Fibroblast of gingiva (primary cell): ENCODE measurements at regions not wholly inside any gene's neighbourhood (a gene's known extent, or its start where the extent isn't known, plus 50 kb on each side); places are given as distances from the start of the nearest gene placed in this dataset.
"Not testable (repeated sequence)": the region's sequence is repeated elsewhere in the genome, so short reads cannot be mapped to it uniquely, and the experiment has no call there.

ENCODE experiments used
- DNase-seq: peaks from one replicate; pipeline ENCODE4 v3.0.0-alpha.2; 2011; ENCODE audit warnings: low read depth

DNA sequence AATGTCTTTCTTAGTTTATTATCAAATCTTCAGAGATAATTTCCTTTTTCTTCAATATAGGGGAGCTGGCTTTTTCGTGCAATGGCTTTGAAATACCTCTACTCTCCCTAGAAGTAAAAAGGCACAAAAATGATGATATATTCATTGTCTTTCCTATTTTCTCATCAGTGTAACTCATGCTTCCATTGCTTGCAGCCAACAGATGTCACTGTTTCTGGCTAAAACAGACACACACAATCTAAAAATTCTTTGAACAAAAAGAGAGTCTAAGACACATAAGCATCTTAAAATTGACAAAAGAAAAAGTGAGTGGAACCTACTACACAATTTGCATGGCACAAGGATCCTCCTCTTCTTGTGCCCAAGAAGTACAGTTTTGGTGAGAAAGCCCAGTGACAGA is 448.7 kb upstream of the VRK2 start:
- no peak for DNase-seq

DNA sequence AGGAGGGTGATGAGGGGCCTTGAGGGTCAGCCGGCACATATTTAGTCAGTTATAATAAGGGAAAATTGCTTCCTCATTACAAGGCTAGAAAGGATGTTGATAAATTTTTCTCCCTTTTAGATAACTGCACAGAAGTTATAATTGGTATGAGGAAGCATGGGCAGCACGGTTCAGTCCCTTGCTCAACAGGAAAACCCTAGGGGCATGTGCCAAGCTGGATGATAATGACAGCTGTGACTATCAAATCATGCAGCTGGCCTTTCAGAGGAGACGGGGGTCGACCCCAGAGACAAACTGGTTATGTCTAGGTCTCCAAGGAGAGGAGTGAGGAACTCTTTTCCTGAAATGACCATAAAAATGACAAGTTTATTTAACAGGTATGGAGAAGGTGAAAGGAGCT is 448.1 kb upstream of the VRK2 start:
- DNase-seq, result no peak

- DNase-seq, result no peak
Measured at GRCh38 chr2:57602733-57603132, 443.9 kb upstream of the VRK2 start.

- no peak for DNase-seq
Measured at GRCh38 chr2:57614988-57615387, 431.6 kb upstream of the VRK2 start.

- no peak for DNase-seq
Measured at GRCh38 chr2:57615855-57616556, 430.6 kb upstream of the VRK2 start.

DNA sequence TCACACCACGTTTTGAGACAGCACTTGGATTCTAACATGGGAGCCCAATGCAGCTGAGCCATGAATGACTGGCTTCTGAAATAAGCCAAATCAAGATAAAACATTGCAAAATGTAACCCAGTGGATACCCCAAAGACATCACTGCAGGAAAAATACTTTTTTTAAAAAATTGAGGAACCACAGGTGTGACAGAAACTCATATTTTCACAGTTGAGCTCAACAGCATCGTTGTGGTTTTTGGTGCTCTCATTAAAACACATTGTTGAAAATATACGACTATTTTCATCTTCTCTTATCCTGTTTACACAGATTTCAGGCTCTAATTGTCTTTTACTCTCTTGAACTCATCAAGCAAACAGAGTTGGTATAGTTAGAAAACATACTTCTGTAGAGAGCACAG is 429.3 kb upstream of the VRK2 start:
- DNase-seq, result no peak

DNA sequence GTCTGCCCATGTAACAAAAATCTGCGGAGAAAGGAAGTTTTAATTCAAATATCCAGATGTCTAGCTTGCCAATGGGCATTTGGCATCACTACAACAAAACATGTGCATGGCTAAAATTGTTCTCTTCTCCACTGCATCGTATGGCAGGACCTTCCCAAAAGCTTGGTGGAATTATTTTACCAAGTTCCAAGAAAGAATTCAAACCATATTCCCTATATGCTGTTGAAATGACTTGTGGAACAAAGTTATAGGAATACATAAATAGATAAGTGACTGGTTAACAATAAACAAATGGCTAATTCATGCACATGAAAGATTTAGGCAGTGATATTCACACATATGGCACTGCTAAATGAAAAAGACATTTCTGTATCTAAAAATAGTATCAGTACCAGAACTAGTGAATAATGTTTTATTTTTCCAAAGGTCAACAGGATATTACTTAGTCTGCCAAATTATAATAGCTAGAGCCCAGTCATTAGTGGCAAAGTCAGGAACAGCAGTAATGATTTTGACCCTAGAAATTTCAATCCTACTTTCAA is 425.4 kb upstream of the VRK2 start:
- DNase-seq, result no peak

GRCh38 chr2:57622009-57622408 is 424.6 kb upstream of the VRK2 start:
- no peak for DNase-seq

DNA sequence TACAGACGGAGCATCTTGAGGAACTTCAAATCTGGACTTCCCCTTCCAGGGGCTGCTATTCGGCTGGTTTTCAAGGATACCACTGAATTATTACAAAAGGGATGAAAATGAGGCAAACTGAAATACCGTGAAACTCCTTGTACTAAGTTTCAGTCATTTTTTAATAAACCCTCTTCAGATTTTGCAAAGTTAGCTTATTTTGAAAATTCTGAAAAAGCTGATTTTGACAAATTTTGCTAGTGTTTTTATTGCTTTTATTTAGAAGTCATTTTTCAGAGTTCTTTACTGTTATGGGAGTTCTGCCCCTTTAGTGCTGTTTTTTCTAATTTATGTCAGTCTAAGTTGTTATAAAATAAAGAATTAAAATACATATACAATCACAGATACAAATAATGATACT is 390.4 kb upstream of the VRK2 start:
- no peak for DNase-seq

DNA sequence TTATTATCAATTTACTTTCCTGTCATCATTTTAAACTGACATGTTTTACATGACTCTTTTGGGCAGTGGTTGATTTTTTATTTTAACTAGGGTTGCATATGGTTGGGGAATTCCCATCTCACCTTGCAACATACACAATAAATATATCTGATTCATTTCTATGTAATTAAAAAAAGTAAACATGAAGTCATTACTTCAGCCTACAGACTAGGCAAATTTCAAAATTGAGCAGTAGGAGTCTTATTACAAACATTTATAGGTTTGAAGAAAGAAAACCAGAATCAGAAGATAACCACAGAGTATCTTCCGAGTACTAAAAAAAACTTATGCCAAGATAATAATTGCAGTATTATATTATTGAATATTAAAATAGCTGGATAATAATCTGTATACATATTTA is 377.0 kb upstream of the VRK2 start:
- no peak for DNase-seq

- no peak for DNase-seq
Measured at GRCh38 chr2:57674025-57674424, 372.6 kb upstream of the VRK2 start.

DNA sequence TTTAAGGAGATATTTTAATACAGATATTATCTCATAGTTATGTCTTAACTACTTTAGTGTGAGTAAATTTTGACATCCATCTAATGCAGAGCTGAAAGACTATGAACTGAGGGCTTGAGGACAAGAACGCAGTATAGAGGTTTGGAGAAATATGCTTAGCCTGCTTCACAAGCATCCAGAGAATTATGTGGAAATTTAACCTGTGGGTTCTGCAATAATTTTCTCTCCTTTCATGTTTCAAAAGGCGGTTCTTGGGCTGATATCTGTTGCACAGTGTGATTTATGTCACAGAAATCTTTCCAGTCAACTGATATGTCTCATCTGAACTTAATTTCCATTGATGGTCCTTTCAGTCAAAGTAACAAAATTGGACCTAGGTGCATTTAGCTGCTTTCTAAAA is 371.9 kb upstream of the VRK2 start:
- no peak for DNase-seq

- no peak for DNase-seq
Measured at GRCh38 chr2:57677296-57677695, 369.3 kb upstream of the VRK2 start.

DNA sequence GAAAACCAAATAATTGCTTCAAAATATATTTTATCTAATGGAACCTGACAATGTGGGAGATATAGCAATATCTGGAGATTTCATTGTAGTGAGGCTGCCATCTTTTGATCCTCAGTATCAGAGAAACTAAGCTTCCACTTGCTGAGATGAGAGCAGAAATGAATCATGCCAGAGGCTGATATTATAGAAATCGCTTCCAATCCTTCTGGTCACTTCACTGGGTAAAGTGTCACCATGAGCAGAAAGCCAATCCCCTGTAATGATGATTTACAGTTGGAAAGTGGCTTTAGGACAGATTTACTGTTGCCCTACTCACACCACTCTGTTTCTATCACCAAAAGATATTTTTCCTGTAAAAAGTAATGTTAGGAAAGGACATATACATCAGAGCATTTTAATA is 365.0 kb upstream of the VRK2 start:
- DNase-seq, result no peak

DNA sequence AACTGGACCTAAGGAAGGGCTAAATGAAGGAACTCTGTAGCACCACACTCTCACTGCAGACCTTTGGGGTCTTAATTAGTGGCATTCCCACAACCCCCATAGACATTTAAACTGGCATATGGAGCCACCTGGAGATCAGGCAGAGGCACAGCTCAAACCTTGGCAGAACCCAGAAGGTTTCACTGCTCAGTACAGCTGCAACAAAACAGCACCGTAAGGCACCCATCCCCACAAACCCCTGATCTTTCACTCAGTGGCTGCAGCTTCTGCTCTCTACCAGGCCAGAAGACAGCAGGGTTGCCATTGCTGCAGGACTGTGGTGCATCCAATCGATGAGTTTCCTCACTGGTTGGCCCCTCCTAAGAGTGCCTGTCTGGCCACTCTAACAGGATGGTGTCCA is 361.6 kb upstream of the VRK2 start:
- DNase-seq, result no peak

DNA sequence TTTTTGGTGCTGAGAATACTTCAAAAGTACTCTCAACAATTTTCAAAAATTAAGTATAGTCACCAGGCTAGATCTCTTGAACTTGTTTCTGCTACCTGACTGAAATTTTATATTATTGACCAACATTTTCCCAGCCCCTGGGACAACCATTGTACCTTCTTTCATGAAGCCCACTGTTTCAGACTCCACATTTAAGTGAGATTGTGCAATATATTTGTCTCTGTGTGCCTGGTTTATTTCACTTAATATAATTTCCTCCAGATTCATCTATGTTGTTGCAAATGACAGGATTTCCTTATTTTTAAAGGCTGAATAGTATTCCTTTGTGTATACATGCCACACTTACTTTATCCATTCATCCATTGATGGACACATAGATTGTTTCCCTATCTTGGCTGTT is 354.2 kb upstream of the VRK2 start:
- no peak for DNase-seq

- no peak for DNase-seq
Measured at GRCh38 chr2:57693177-57693576, 353.4 kb upstream of the VRK2 start.

DNA sequence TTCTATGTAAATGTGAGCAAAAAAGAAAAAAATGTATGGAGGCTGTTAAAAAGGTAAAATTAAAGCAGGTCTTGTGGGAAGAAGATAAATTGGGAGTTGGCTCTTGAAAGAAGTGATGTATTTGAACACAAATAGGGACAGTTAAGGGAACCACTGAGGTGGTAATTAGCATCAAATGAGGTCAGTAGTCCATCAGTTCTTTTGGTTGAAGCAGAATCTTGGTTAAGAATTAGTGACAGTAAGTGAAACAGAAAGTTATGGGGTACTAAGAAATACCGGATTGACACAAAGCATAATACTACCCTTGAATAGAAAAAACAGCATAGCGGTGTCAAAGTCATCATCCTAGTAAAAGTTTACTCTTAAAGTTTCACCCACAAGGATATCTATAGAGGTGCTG is 352.6 kb upstream of the VRK2 start:
- DNase-seq, result no peak

DNA sequence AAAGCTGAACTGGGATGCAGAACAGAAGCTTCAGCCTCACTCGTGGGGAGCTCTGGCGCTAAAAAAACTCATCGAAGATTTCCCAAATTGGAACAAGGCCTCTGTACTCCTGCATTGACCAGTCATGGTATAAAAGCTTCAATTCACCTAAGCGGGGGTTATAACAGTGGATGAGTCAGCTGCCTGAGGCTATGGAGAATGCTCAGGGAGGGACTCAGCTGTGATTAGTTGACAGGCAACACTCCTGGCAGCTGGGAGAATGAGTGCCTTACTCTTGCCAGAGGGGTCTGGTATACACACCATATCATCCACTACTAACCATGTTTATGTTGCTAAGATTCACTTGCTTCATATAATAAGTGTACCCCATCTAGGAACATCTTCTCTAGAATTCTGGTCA is 350.6 kb upstream of the VRK2 start:
- DNase-seq, result no peak

DNA sequence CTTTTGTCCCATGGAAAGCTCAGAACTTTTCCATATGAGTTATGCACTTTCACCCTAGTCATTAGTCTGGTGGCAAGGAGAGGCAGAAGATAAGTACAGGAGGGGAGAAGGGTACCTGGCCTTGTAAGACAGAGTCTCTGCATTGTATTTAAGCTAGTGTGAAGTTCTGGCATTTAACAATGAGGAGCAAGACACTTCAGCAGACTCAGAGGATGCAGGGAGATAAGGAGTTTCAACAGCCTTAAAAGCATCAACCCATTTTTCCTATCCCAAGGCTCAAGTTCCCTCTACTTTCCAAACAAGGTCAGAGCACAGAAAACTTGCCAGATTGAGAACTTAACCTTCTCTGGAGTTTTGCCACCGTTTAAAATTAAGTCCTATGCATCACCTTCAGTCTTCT is 348.2 kb upstream of the VRK2 start:
- DNase-seq, result no peak

DNA sequence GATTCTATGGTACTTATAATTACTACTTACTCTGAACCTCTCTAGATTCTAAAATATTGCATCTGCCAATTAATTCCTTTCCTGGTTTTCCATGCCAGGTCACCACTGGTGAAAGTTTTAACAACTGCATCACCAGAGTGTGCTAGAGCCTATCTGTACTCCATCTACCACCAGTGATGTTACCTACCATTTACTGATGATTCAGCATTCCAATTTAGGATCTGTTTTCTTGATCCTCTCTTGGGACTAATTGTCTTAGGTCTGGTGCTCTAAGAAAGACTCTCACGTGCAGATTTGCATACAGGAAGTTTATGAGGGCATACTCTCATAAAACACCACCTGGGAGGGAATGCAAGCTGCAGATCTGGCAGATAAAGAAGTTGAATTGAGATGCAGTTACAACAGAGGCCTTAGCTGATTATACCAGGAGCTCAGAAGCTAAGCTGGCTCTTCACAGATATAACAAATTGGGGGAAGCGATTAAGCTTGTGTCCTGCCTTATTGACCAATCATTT is 347.6 kb upstream of the VRK2 start:
- DNase-seq, result no peak

DNA sequence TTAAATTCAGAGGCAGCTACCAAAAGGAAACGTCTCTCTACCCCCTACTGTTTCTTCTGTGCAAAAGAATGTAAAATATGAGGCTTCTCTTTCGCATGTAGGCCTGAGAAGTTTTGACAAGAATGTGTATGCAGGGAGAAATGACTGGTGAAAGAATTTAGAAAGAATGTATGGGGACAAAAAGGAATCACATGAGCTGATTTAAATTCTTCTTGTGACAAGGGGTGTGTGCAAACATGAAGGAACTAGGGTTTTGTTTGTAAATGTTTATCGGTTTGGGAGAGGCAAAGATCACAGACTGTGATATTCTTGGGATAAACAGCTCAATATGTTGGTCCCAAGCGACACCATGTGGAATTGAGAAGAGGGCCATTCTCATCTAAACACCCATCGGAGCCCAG is 345.2 kb upstream of the VRK2 start:
- no peak for DNase-seq

DNA sequence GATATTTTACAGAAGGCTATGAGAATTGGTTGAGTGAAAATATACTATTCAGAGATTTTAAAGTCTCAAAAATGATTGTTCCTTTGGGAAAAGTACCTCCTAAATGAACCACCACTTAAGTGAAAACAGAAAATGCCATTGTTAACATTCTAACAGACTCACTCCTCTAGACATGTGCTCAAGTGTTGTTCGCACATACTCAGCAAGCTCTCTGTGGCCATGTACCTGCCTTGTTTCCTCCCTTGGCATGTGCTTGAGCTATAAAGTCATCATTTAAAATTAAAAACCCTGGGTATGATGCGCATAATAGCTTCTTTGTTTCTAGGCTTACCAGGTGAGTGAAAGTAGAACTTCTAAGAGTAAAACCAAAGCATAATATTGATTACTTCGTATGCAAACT is 343.2 kb upstream of the VRK2 start:
- no peak for DNase-seq

DNA sequence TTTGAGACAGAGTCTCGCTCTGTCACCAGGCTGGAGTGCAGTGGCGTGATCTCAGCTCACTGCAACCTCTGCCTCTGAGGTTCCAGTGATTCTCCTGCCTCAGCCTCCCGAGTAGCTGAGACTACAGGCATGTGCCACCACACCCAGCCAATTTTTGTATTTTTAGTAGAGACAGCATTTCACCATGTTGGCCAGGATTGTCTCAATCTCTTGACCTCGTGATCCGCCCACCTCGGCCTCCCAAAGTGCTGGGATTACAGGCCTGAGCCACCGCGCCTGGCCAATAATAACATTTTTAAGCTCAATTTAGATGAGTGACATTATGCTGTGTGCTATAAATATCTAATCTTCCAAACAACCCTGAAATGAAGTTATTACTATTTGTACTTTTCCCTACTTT is 338.8 kb upstream of the VRK2 start:
- not testable (repeated sequence) for DNase-seq
